Kidney (tissue), 13 donors: ENCODE measurements at regions not wholly inside any gene's neighbourhood (a gene's known extent, or its start where the extent isn't known, plus 50 kb on each side); places are given as distances from the start of the nearest gene placed in this dataset.
A peak's percentile ranks its signal among the peaks of the same experiment; 100 is the strongest.

Source experiments
- DNase-seq, 5 donors: peaks; one replicate each; pipeline ENCODE4 v3.0.0-alpha.2; 2013 to 2020
- FAIRE-seq: peaks from 2 replicates; lab custom pipeline; 2012; peaks lifted over from hg19 to GRCh38; lab: Jason Lieb, UNC
- H3K27ac ChIP-seq, 2 donors: one replicate each; pipeline ENCODE4 v1.7.0; 2013; ENCODE audit warnings: low read depth in 2 of 2, low read length in 2 of 2, inconsistent platforms in 1 of 2
- H3K27me3 ChIP-seq: one replicate; pipeline ENCODE4 v1.7.1; 2013; ENCODE audit warnings: low read length, inconsistent platforms; ENCODE audit not compliant: control insufficient read depth, insufficient read depth
- H3K36me3 ChIP-seq, 3 donors: one replicate each; pipeline versions ENCODE4 v1.7.0 to v1.7.1; 2013; ENCODE audit warnings: low read length in 3 of 3, control low read depth in 1 of 3, inconsistent platforms in 1 of 3; ENCODE audit not compliant: insufficient read depth in 3 of 3, control insufficient read depth in 2 of 3
- H3K4me1 ChIP-seq, 3 donors: one replicate each; pipeline versions ENCODE4 v1.7.0 to v1.7.1; 2013; ENCODE audit warnings: low read length in 3 of 3, inconsistent platforms in 1 of 3, low read depth in 1 of 3; ENCODE audit not compliant: control insufficient read depth in 2 of 3, insufficient read depth in 2 of 3
- H3K4me3 ChIP-seq, 3 donors: one replicate each; pipeline versions ENCODE4 v1.7.0 to v1.8.1; 2013; ENCODE audit warnings: low read length in 3 of 3, control low read depth in 1 of 3, inconsistent platforms in 1 of 3
- H3K9ac ChIP-seq, 3 donors: one replicate each; pipeline versions ENCODE4 v1.7.0 to v1.7.1; 2013; ENCODE audit warnings: low read length in 3 of 3, control low read depth in 1 of 3, inconsistent platforms in 1 of 3
- H3K9me3 ChIP-seq, 3 donors: one replicate each; pipeline versions ENCODE4 v1.7.0 to v1.7.1; 2013; ENCODE audit warnings: low read length in 3 of 3, control low read depth in 1 of 3, inconsistent platforms in 1 of 3; ENCODE audit not compliant: control insufficient read depth in 2 of 3, insufficient read depth in 1 of 3
- intact Hi-C: fragments of 100-400 bp; cut with DNase I; formaldehyde crosslinking; loops from one replicate; pipeline ENCODE4 v1.11.1; 2022
- TF ChIP-seq, protein P1 (sequence below): IDR thresholded peaks from 3 replicates; pipeline ENCODE4 v1.5.1; 2012; ENCODE audit warnings: mild to moderate bottlenecking, moderate library complexity, borderline replicate concordance; ENCODE audit not compliant: insufficient read depth; ENCODE audit errors: extremely low read depth
- donor health status: control.
- donor health status: control.
- donor health status: control.
- donor health status: control.
- donor health status: control.
- donor health status: DM: yes; HTN: yes; CAD: no.
- donor health status: Normal renal cell carcinoma (clear cell type).

DNA sequence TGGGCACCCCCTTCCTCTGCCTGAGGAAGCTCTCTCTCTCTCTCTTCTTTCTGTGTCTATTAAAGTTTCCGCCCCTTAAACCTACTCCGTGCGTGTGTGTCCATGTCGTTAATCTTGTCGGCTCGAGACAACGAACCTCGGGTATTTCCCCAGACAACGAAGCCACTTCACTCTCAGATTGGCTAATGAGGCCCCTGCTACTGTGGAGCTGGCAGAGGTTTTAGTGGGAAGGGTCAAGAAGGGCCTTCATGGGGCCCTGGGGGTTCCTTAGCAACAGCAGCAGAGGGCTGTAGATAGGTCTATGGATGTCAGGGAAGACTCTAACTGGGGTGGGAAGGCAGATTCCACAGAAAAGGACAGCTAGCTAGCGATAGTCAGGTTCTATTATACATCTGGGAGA lies 239.8 kb upstream of the RAB4A start:
- H3K27me3 ChIP-seq = no peaks in the 10 kb centered on the region
- FAIRE-seq (no peak), DNase-seq (peak in 1 of 5 donors; percentile 23)
- no peaks in the 10 kb centered on the region for H3K4me1 ChIP-seq
- TF ChIP-seq, protein P1, sequence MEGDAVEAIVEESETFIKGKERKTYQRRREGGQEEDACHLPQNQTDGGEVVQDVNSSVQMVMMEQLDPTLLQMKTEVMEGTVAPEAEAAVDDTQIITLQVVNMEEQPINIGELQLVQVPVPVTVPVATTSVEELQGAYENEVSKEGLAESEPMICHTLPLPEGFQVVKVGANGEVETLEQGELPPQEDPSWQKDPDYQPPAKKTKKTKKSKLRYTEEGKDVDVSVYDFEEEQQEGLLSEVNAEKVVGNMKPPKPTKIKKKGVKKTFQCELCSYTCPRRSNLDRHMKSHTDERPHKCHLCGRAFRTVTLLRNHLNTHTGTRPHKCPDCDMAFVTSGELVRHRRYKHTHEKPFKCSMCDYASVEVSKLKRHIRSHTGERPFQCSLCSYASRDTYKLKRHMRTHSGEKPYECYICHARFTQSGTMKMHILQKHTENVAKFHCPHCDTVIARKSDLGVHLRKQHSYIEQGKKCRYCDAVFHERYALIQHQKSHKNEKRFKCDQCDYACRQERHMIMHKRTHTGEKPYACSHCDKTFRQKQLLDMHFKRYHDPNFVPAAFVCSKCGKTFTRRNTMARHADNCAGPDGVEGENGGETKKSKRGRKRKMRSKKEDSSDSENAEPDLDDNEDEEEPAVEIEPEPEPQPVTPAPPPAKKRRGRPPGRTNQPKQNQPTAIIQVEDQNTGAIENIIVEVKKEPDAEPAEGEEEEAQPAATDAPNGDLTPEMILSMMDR = no peak
- H3K9me3 ChIP-seq = no peaks in the 10 kb centered on the region
- no peak overlapping the region for H3K27ac ChIP-seq
- intact Hi-C loops = no loop called here
- H3K36me3 ChIP-seq = no peaks in the 10 kb centered on the region
- H3K4me3 ChIP-seq = no peak overlapping the region
- H3K9ac ChIP-seq = no peak overlapping the region

DNA sequence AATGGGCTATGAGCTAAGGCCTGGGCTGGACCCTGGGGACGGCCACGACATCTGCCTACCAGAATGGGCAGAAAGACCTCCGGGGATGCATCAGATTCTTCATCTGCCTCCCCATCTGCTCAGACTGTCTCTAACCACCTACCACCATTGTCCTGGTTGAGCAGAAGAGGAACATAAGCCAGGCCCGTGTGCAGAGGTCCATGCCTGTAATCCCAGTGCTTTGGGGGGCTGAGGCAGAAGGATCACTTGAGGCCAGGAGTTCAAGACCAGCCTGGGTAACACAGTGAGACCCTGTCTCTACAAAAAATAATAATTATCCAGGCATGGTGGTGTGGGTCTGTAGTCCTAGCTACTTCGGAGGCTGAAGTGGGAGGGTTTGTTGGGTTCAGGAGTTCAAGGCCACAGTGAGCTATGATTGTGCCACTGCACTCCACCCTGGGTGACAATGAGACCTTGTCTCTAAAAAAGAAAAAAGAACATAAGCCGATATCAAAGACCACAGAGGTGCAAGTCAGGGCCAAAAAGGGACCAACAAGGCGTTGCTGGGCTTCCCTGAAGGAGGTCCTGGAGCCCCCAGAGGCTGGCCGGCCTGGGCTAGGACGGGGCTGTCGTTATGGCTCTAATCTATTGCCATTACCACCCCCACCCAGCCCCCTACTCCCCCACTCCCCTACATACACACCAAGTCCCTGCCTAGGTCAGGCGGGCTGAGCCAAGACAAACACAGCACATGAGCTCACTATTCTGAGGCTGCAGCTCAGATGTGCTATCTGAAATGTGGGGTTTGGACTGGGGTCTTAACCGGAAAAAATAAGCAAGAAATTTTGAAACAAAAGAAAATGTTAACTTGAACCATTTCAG lies 239.2 kb upstream of the RAB4A start:
- Histone ChIP-seq H3K4me1 (no peaks in the 10 kb centered on the region), H3K27me3 (no peaks in the 10 kb centered on the region), H3K36me3 (no peaks in the 10 kb centered on the region), H3K9ac (no peak overlapping the region), H3K4me3 (no peak overlapping the region), H3K27ac (no peak overlapping the region), H3K9me3 (no peaks in the 10 kb centered on the region)
- intact Hi-C loops = no loop called here
- TF ChIP-seq, protein P1 = no peak
- FAIRE-seq (no peak), DNase-seq (peak in 1 of 5 donors; percentile 43)

DNA sequence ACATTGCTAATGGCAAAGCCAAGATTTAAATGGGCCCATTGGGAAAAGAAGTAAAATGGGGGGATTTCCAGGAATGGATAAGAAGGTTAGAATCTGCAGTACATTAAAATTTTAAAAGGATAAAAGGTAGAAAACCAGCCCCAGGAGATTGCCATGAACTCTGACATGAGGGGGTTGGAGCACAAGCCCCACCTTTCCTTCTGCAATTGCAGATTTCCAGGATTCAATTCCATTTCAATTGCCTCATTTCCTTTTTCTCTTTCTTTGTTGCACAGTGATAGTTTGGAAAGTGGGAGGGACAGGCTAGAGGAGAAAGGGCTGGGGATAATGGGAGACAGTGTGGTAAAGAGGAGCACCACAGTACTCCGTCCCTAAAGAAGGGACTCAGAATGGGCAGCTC lies 238.5 kb upstream of the RAB4A start:
- H3K9me3 ChIP-seq = no peaks in the 10 kb centered on the region
- H3K9ac ChIP-seq = no peak overlapping the region
- FAIRE-seq (no peak), DNase-seq (peak in 1 of 5 donors; percentile 30)
- no peak overlapping the region for H3K4me3 ChIP-seq
- no peaks in the 10 kb centered on the region for H3K4me1 ChIP-seq
- no peaks in the 10 kb centered on the region for H3K36me3 ChIP-seq
- TF ChIP-seq, protein P1 = no peak
- no peaks in the 10 kb centered on the region for H3K27me3 ChIP-seq
- intact Hi-C loops = no loop called here
- no peak overlapping the region for H3K27ac ChIP-seq
